NCI-H1048 (cell line): ENCODE measurements at regions not wholly inside any gene's neighbourhood (a gene's known extent, or its start where the extent isn't known, plus 50 kb on each side); places are given as distances from the start of the nearest gene placed in this dataset.

Source experiments
- DNase-seq: peaks from one replicate; lab custom pipeline; 2025; lab: John Stamatoyannopoulos, UW

GRCh38 chr1:13922466-13923110 lies 222.6 kb downstream of the PRDM2 start:
- no peak for DNase-seq

GRCh38 chr1:13926556-13926955 lies 226.6 kb downstream of the PRDM2 start:
- no peak for DNase-seq

- no peak for DNase-seq
These were observed 227.7 kb downstream of the PRDM2 start for GRCh38 chr1:13927736-13928135.

- DNase-seq: no peak
These were observed 229.3 kb downstream of the PRDM2 start for GRCh38 chr1:13929313-13929712.

- DNase-seq: no peak
These were observed 230.2 kb downstream of the PRDM2 start for GRCh38 chr1:13930151-13930550.

- DNase-seq: no peak
These were observed 231.2 kb downstream of the PRDM2 start for GRCh38 chr1:13931226-13931625.

- no peak for DNase-seq
These were observed 235.3 kb downstream of the PRDM2 start for GRCh38 chr1:13935336-13935735.

- DNase-seq: no peak
These were observed 241.3 kb downstream of the PRDM2 start for GRCh38 chr1:13941315-13941714.

- DNase-seq: no peak
These were observed 243.1 kb downstream of the PRDM2 start for GRCh38 chr1:13943055-13943454.

- DNase-seq: no peak
These were observed 245.9 kb downstream of the PRDM2 start for GRCh38 chr1:13945856-13946255.

GRCh38 chr1:13947658-13948057 lies 247.7 kb downstream of the PRDM2 start:
- DNase-seq: no peak

- DNase-seq: no peak
These were observed 248.4 kb downstream of the PRDM2 start for GRCh38 chr1:13948396-13948795.

GRCh38 chr1:13948888-13949391 lies 249.0 kb downstream of the PRDM2 start:
- no peak for DNase-seq

- no peak for DNase-seq
These were observed 249.6 kb downstream of the PRDM2 start for GRCh38 chr1:13949546-13949945.

- DNase-seq: no peak
These were observed 250.6 kb downstream of the PRDM2 start for GRCh38 chr1:13950637-13951036.

GRCh38 chr1:13951793-13952751 lies 252.1 kb downstream of the PRDM2 start:
- no peak for DNase-seq

GRCh38 chr1:13952985-13953384 lies 253.0 kb downstream of the PRDM2 start:
- no peak for DNase-seq

GRCh38 chr1:13956393-13956792 lies 256.4 kb downstream of the PRDM2 start:
- DNase-seq: no peak

GRCh38 chr1:13960375-13960987 lies 260.5 kb downstream of the PRDM2 start:
- peak; percentile 22 for DNase-seq

- DNase-seq: no peak
These were observed 264.8 kb downstream of the PRDM2 start for GRCh38 chr1:13964768-13965167.

GRCh38 chr1:13965770-13966398 lies 265.9 kb downstream of the PRDM2 start:
- peak; percentile 23 for DNase-seq

GRCh38 chr1:13967707-13968106 lies 267.7 kb downstream of the PRDM2 start:
- DNase-seq: no peak
